ENCODE measurements at regions not wholly inside any gene's neighbourhood (a gene's known extent, or its start where the extent isn't known, plus 50 kb on each side); places are given as distances from the start of the nearest gene placed in this dataset.

- Histone ChIP-seq H3K27ac (no peak overlapping the region), H3K4me3 (no peak overlapping the region)
- DNase-seq = no peak
These were observed 365.6 kb downstream of the SV2B start for GRCh38 chr15:91465696-91466095.

GRCh38 chr15:91468871-91469580 lies 369.0 kb downstream of the SV2B start:
- peaks cover 3% of the 10 kb centered on the region for H3K4me1 ChIP-seq
- H3K36me3 ChIP-seq = no peaks in the 10 kb centered on the region
- DNase-seq (no peak), ATAC-seq (no peak)
- no peak for TF ChIP-seq CTCF (IDR thresholded peaks at IDR 0.05)
- intact Hi-C loops (cut with DNase I) = no loop called here
- H3K9me3 ChIP-seq = no peaks in the 10 kb centered on the region
- H3K4me3 ChIP-seq = no peak overlapping the region
- H3K27ac ChIP-seq = no peak overlapping the region
- no peaks in the 10 kb centered on the region for H3K27me3 ChIP-seq

More at GRCh38 chr15:91465696-91466095, 365.6 kb downstream of the SV2B start:
- ATAC-seq = peak; percentile 26
- intact Hi-C loops (cut with DNase I) = no loop called here
- no peak for TF ChIP-seq CTCF (IDR thresholded peaks at IDR 0.05)
- no peaks in the 10 kb centered on the region for H3K9me3 ChIP-seq
- H3K27me3 ChIP-seq = no peaks in the 10 kb centered on the region
- H3K4me1 ChIP-seq = no peaks in the 10 kb centered on the region
- H3K36me3 ChIP-seq = no peaks in the 10 kb centered on the region

GRCh38 chr15:91469632-91470567 lies 369.8 kb downstream of the SV2B start:
- Histone ChIP-seq H3K4me1 (peaks cover 3% of the 10 kb centered on the region), H3K4me3 (no peak overlapping the region), H3K36me3 (no peaks in the 10 kb centered on the region), H3K9me3 (no peaks in the 10 kb centered on the region), H3K27ac (no peak overlapping the region), H3K27me3 (no peaks in the 10 kb centered on the region)
- DNase-seq (no peak), ATAC-seq (peak; percentile 62)
- TF ChIP-seq CTCF (IDR thresholded peaks at IDR 0.05) = no peak
- intact Hi-C loops (cut with DNase I) = no loop called here

GRCh38 chr15:91471468-91471867 lies 371.4 kb downstream of the SV2B start:
- Histone ChIP-seq H3K4me1 (peaks cover 3% of the 10 kb centered on the region), H3K36me3 (no peaks in the 10 kb centered on the region), H3K27ac (no peak overlapping the region), H3K27me3 (no peaks in the 10 kb centered on the region), H3K9me3 (no peaks in the 10 kb centered on the region), H3K4me3 (no peak overlapping the region)
- no peak for DNase-seq
- ATAC-seq = no peak
- intact Hi-C loops (cut with DNase I) = no loop called here
- TF ChIP-seq CTCF (IDR thresholded peaks at IDR 0.05) = no peak

- Histone ChIP-seq H3K36me3 (no peaks in the 10 kb centered on the region), H3K27me3 (no peaks in the 10 kb centered on the region), H3K4me1 (peaks cover 3% of the 10 kb centered on the region), H3K27ac (no peak overlapping the region), H3K4me3 (no peak overlapping the region), H3K9me3 (no peaks in the 10 kb centered on the region)
- intact Hi-C loops (cut with DNase I) = no loop called here
- peak; percentile 70 for ATAC-seq
- no peak for DNase-seq
- no peak for TF ChIP-seq CTCF (IDR thresholded peaks at IDR 0.05)
These were observed 372.3 kb downstream of the SV2B start for GRCh38 chr15:91472316-91472756.

All from upper lobe of right lung (tissue), 1 donor.